ENCODE measurements at regions not wholly inside any gene's neighbourhood (a gene's known extent, or its start where the extent isn't known, plus 50 kb on each side); places are given as distances from the start of the nearest gene placed in this dataset.

DNA sequence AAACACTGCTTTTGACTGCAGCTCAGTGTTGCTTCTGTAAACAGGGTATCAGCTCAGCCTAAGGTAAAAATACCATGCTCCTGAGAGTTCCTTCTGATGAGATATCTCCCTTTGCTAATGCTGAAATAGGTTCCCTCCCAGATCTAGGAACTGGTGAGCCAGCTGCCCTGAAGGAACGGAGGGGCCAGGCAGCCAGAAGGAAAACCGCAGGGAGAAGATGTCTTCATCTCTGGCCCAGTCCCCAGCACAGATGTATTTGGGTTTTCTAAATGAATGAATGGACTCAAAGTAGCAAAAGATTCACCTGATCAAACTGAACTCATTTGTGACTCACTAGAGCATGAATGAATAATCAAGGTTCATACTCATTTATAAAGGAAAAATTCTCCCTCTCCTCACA is 247.8 kb downstream of the MSRB3 start:
- CTCF ChIA-PET, result no interaction called here
- peaks cover 0 to 14% of the 10 kb centered on the region in 2 donors for H3K27me3 Mint-ChIP-seq
- POLR2A ChIA-PET, result no interaction called here
- H3K4me1 Mint-ChIP-seq, result no peaks in the 10 kb centered on the region
- H3K4me3 Mint-ChIP-seq, result no peak overlapping the region
- Histone ChIP-seq H3K9me3 (no peaks in the 10 kb centered on the region), H3K4me3 (ENCODE audit: control insufficient read depth in 1 of 2, extremely low read depth in 1 of 2, low read length in 1 of 2) (no peak overlapping the region), H3K27ac (ENCODE audit: low read length) (no peak overlapping the region), H3K4me1 (ENCODE audit: control insufficient read depth in 1 of 2, extremely low read depth in 1 of 2, insufficient read depth in 2 of 2, low read length in 2 of 2) (no peaks in the 10 kb centered on the region), H3K36me3 (ENCODE audit: control insufficient read depth in 2 of 2, extremely low read depth in 1 of 2, insufficient read depth in 1 of 2, low read length in 1 of 2) (no peaks in the 10 kb centered on the region), H3K27me3 (replicated peaks in 1 of 2; ENCODE audit: control insufficient read depth in 2 of 2, extremely low read depth in 1 of 2, insufficient read depth in 2 of 2, low read length in 1 of 2) (no peaks in the 10 kb centered on the region)
- no peak for ATAC-seq (replicated peaks in 1 of 4)
- no peaks in the 10 kb centered on the region for H3K36me3 Mint-ChIP-seq
- DNase-seq, result no peak
- no peak overlapping the region for H3K27ac Mint-ChIP-seq
- H3K9me3 Mint-ChIP-seq, result peaks cover 0 to 5% (median 3%) of the 10 kb centered on the region in 3 donors
- no CpG with 5 or more reads among the region's 2 CpGs for WGBS (ENCODE audit: insufficient coverage)

DNA sequence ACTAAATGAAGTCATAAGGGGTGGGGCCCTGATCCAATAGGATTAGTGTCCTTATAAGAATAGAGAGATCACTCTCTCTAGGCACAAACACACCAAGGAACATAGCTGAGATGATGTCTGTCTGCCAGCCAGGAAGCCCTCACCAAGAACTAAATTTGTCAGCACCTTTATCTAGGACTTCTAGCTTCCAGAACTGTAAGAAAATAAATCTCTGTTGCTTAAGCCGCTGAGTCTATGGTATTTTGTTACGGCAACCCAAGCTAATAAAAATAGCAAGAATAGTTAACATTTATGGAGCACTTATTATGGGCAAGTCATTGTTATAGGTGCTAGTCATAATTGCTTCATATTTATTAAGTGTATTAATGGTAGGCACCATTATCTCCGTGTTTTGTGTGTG is 249.6 kb downstream of the MSRB3 start:
- no peak for ATAC-seq (replicated peaks in 1 of 4)
- Histone ChIP-seq H3K4me3 (ENCODE audit: control insufficient read depth in 1 of 2, extremely low read depth in 1 of 2, low read length in 1 of 2) (no peak overlapping the region), H3K4me1 (ENCODE audit: control insufficient read depth in 1 of 2, extremely low read depth in 1 of 2, insufficient read depth in 2 of 2, low read length in 2 of 2) (no peaks in the 10 kb centered on the region), H3K36me3 (ENCODE audit: control insufficient read depth in 2 of 2, extremely low read depth in 1 of 2, insufficient read depth in 1 of 2, low read length in 1 of 2) (no peaks in the 10 kb centered on the region), H3K27me3 (replicated peaks in 1 of 2; ENCODE audit: control insufficient read depth in 2 of 2, extremely low read depth in 1 of 2, insufficient read depth in 2 of 2, low read length in 1 of 2) (no peaks in the 10 kb centered on the region), H3K27ac (ENCODE audit: low read length) (no peak overlapping the region), H3K9me3 (no peaks in the 10 kb centered on the region)
- ChIA-PET POLR2A (no interaction called here), CTCF (no interaction called here)
- Mint-ChIP-seq H3K4me1 (peaks cover 0 to 1% (median 0%) of the 10 kb centered on the region in 3 donors), H3K9me3 (peaks cover 0 to 5% (median 3%) of the 10 kb centered on the region in 3 donors), H3K36me3 (no peaks in the 10 kb centered on the region), H3K4me3 (no peak overlapping the region), H3K27me3 (peaks cover 0 to 14% of the 10 kb centered on the region in 2 donors), H3K27ac (no peak overlapping the region)
- no peak for DNase-seq
- WGBS (ENCODE audit: insufficient coverage), result 100% methylated on average over 1 of the region's 3 CpGs

DNA sequence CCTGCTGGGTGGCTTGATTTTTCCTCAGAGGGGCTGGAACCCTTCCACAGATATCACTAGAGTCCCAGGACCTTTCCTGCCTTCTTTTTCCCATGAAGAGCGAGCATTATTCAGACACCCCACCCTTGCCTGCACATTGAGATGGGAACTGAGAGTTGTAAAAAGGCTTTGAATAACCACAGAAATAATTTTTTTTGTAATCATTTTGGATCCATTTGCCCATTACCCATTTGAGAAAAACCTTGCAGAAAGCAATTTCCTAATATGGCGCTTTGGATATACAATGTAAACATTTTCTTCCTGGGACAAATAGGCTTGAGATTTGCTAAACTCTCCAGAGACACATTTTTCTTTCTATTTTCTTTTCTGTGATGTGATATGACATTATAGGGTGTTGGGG is 250.6 kb downstream of the MSRB3 start:
- Mint-ChIP-seq H3K9me3 (peaks cover 0 to 5% (median 3%) of the 10 kb centered on the region in 3 donors), H3K36me3 (no peaks in the 10 kb centered on the region), H3K27ac (no peak overlapping the region), H3K27me3 (peaks cover 0 to 10% of the 10 kb centered on the region in 2 donors), H3K4me3 (no peak overlapping the region), H3K4me1 (peaks cover 0 to 5% (median 0%) of the 10 kb centered on the region in 3 donors)
- H3K36me3 ChIP-seq (ENCODE audit: control insufficient read depth in 2 of 2, extremely low read depth in 1 of 2, insufficient read depth in 1 of 2, low read length in 1 of 2), result no peaks in the 10 kb centered on the region
- H3K4me3 ChIP-seq (ENCODE audit: control insufficient read depth in 1 of 2, extremely low read depth in 1 of 2, low read length in 1 of 2), result no peak overlapping the region
- ATAC-seq (replicated peaks in 1 of 4) (no peak), DNase-seq (no peak)
- H3K9me3 ChIP-seq, result no peaks in the 10 kb centered on the region
- no peak overlapping the region for H3K27ac ChIP-seq (ENCODE audit: low read length)
- ChIA-PET CTCF (no interaction called here), POLR2A (no interaction called here)
- WGBS (ENCODE audit: insufficient coverage), result no CpG with 5 or more reads among the region's 2 CpGs
- H3K27me3 ChIP-seq (replicated peaks in 1 of 2; ENCODE audit: control insufficient read depth in 2 of 2, extremely low read depth in 1 of 2, insufficient read depth in 2 of 2, low read length in 1 of 2), result no peaks in the 10 kb centered on the region
- no peaks in the 10 kb centered on the region for H3K4me1 ChIP-seq (ENCODE audit: control insufficient read depth in 1 of 2, extremely low read depth in 1 of 2, insufficient read depth in 2 of 2, low read length in 2 of 2)

DNA sequence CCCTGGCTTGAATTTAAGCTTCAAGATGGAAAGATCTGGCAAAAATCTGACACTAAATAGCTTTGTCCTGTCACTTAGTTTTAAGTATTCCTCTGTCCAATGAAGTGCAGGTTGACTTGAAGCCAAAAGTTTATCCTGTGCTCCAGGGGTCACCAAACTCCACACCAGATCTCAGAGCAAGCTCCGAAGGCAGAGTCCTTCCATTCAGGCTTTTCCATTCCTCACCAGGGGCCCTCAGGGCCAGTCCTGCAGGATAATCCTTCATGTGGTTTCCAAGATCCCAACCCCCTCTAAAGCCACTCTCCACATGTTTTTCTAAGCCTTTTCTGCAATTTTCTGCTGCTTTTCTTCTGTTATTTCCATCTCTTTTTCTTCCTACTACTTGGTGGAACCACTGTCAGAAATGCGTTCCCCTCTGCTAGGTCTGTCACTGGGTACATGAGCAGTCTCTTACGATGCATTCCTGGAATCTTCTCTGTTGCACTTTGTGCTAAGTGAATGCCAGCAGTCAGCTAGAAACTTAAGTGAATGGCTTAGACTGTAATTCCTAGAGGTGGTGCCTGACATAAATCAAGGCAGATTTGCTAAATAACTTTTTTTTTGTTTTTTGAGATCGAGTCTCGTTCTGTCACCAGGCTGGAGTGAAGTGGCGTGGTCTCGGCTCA is 251.4 kb downstream of the MSRB3 start:
- Histone ChIP-seq H3K27ac (ENCODE audit: low read length) (no peak overlapping the region), H3K27me3 (replicated peaks in 1 of 2; ENCODE audit: control insufficient read depth in 2 of 2, extremely low read depth in 1 of 2, insufficient read depth in 2 of 2, low read length in 1 of 2) (no peaks in the 10 kb centered on the region), H3K4me3 (ENCODE audit: control insufficient read depth in 1 of 2, extremely low read depth in 1 of 2, low read length in 1 of 2) (no peak overlapping the region), H3K9me3 (no peaks in the 10 kb centered on the region), H3K36me3 (ENCODE audit: control insufficient read depth in 2 of 2, extremely low read depth in 1 of 2, insufficient read depth in 1 of 2, low read length in 1 of 2) (no peaks in the 10 kb centered on the region), H3K4me1 (ENCODE audit: control insufficient read depth in 1 of 2, extremely low read depth in 1 of 2, insufficient read depth in 2 of 2, low read length in 2 of 2) (no peaks in the 10 kb centered on the region)
- no peak overlapping the region for H3K4me3 Mint-ChIP-seq
- H3K27ac Mint-ChIP-seq, result no peak overlapping the region
- ChIA-PET POLR2A (no interaction called here), CTCF (no interaction called here)
- peaks cover 0 to 10% of the 10 kb centered on the region in 2 donors for H3K27me3 Mint-ChIP-seq
- peaks cover 0 to 5% (median 3%) of the 10 kb centered on the region in 3 donors for H3K9me3 Mint-ChIP-seq
- 93% methylated on average over 3 of the region's 7 CpGs for WGBS (ENCODE audit: insufficient coverage)
- H3K36me3 Mint-ChIP-seq, result no peaks in the 10 kb centered on the region
- DNase-seq (no peak), ATAC-seq (replicated peaks in 1 of 4) (no peak)
- H3K4me1 Mint-ChIP-seq, result peaks cover 0 to 5% (median 0%) of the 10 kb centered on the region in 3 donors

DNA sequence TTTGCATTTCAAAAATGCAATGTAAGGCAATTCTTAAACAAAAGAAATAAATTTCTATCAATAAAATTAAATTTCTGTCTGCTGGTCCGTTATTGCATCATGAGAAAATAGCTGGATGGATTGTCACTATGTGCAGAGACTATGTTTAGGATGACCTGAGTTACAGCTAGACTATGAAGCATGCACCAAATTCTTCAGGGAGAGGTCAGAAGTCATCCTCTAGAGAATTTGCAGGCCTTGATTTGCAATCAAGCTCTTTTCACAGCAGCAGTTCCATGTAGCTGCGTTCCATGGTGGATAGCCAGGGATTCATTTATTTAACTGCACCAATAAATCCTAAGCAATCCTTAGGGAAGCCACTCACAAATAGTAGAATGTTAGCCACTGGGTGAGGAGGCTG is 253.7 kb downstream of the MSRB3 start:
- no peak overlapping the region for H3K27ac ChIP-seq (ENCODE audit: low read length)
- WGBS (ENCODE audit: insufficient coverage), result no CpG with 5 or more reads among the region's 2 CpGs
- POLR2A ChIA-PET, result no interaction called here

DNA sequence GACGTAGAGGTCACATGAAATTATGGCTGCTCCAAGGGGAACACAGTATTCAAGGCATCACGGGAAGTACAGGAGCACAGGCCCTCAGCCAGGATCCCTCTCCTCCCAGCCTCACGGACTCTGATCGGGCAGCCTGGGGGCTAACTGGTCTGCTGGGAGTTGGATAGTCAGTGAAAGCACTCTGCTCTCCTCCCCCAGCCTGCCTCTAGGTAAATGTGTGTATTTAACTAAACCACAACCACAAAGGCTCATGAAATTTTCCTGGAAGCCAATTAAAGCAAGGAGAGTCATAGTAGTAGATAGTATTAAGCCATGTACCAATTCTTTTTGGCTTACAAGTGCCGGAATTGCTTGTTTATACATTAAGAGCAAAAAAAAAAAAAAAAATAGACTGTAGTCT is 254.3 kb downstream of the MSRB3 start:
- ChIA-PET CTCF (no interaction called here), POLR2A (no interaction called here)
- H3K4me3 Mint-ChIP-seq, result no peak overlapping the region
- H3K36me3 Mint-ChIP-seq, result no peaks in the 10 kb centered on the region
- Histone ChIP-seq H3K27ac (ENCODE audit: low read length) (no peak overlapping the region), H3K4me3 (ENCODE audit: control insufficient read depth in 1 of 2, extremely low read depth in 1 of 2, low read length in 1 of 2) (no peak overlapping the region), H3K27me3 (replicated peaks in 1 of 2; ENCODE audit: control insufficient read depth in 2 of 2, extremely low read depth in 1 of 2, insufficient read depth in 2 of 2, low read length in 1 of 2) (no peaks in the 10 kb centered on the region), H3K9me3 (no peaks in the 10 kb centered on the region), H3K36me3 (ENCODE audit: control insufficient read depth in 2 of 2, extremely low read depth in 1 of 2, insufficient read depth in 1 of 2, low read length in 1 of 2) (no peaks in the 10 kb centered on the region), H3K4me1 (ENCODE audit: control insufficient read depth in 1 of 2, extremely low read depth in 1 of 2, insufficient read depth in 2 of 2, low read length in 2 of 2) (no peaks in the 10 kb centered on the region)
- ATAC-seq (replicated peaks in 1 of 4), result no peak
- peaks cover 0 to 10% of the 10 kb centered on the region in 2 donors for H3K27me3 Mint-ChIP-seq
- peaks cover 0 to 5% (median 0%) of the 10 kb centered on the region in 3 donors for H3K4me1 Mint-ChIP-seq
- H3K9me3 Mint-ChIP-seq, result no peaks in the 10 kb centered on the region
- H3K27ac Mint-ChIP-seq, result no peak overlapping the region
- WGBS (ENCODE audit: insufficient coverage), result no CpG with 5 or more reads among the region's 5 CpGs
- no peak for DNase-seq

More for the DNA sequence above, 253.7 kb downstream of the MSRB3 start:
- H3K9me3 Mint-ChIP-seq, result peaks cover 0 to 2% (median 2%) of the 10 kb centered on the region in 3 donors
- no peak overlapping the region for H3K4me3 Mint-ChIP-seq
- Histone ChIP-seq H3K4me1 (ENCODE audit: control insufficient read depth in 1 of 2, extremely low read depth in 1 of 2, insufficient read depth in 2 of 2, low read length in 2 of 2) (no peaks in the 10 kb centered on the region), H3K4me3 (ENCODE audit: control insufficient read depth in 1 of 2, extremely low read depth in 1 of 2, low read length in 1 of 2) (no peak overlapping the region), H3K27me3 (replicated peaks in 1 of 2; ENCODE audit: control insufficient read depth in 2 of 2, extremely low read depth in 1 of 2, insufficient read depth in 2 of 2, low read length in 1 of 2) (no peaks in the 10 kb centered on the region), H3K36me3 (ENCODE audit: control insufficient read depth in 2 of 2, extremely low read depth in 1 of 2, insufficient read depth in 1 of 2, low read length in 1 of 2) (no peaks in the 10 kb centered on the region), H3K9me3 (no peaks in the 10 kb centered on the region)
- no peak for ATAC-seq (replicated peaks in 1 of 4)
- CTCF ChIA-PET, result interaction anchor here in 1 of 2 donors (1.2 kb wide), 1 partner anchor 9 kb away, joined by 4 read pairs; no protein-coding TSS in a partner anchor
- H3K36me3 Mint-ChIP-seq, result no peaks in the 10 kb centered on the region
- no peak for DNase-seq
- peaks cover 0 to 10% of the 10 kb centered on the region in 2 donors for H3K27me3 Mint-ChIP-seq
- H3K27ac Mint-ChIP-seq, result no peak overlapping the region
- peaks cover 0 to 5% (median 0%) of the 10 kb centered on the region in 3 donors for H3K4me1 Mint-ChIP-seq

Measured in T-cell (primary cell).